Body of pancreas (tissue), 4 donors: ENCODE measurements at regions not wholly inside any gene's neighbourhood (a gene's known extent, or its start where the extent isn't known, plus 50 kb on each side); places are given as distances from the start of the nearest gene placed in this dataset.
"Not testable (repeated sequence)": the region's sequence is repeated elsewhere in the genome, so short reads cannot be mapped to it uniquely, and the experiment has no call there.

Experiments used
- ATAC-seq: fragments of 150-250 bp; one replicate; pipeline ENCODE4 v1.9.1; 2016
- DNase-seq, 4 donors: peaks; one replicate each; pipeline ENCODE4 v3.0.0-alpha.2; 2019
- H3K27ac ChIP-seq, 4 donors: fragments of 200-600 bp; sonication (generic); 1 replicate in 3 of 4; 2 replicates in 1 of 4; pipeline versions ENCODE4 v1.5.1 to v1.6.1; 2016 to 2019; ENCODE audit warnings: mild to moderate bottlenecking in 1 of 4, mixed read lengths in 1 of 4, moderate library complexity in 1 of 4
- H3K27me3 ChIP-seq, 2 donors: fragments of 200-600 bp; sonication (generic); one replicate each; pipeline ENCODE4 v1.6.0; 2016; ENCODE audit warnings: mild to moderate bottlenecking in 1 of 2
- H3K36me3 ChIP-seq, 2 donors: fragments of 200-600 bp; sonication (generic); replicated peaks in 1 of 2; 2 replicates each; pipeline ENCODE4 v1.5.1; 2016; ENCODE audit warnings: low read depth in 2 of 2; ENCODE audit not compliant: insufficient read depth in 1 of 2
- H3K4me1 ChIP-seq: fragments of 200-600 bp; sonication (generic); one replicate; pipeline ENCODE4 v1.6.0; 2016
- H3K4me3 ChIP-seq, 2 donors: fragments of 200-600 bp; sonication (generic); 1 replicate in 1 of 2; 2 replicates in 1 of 2; pipeline ENCODE4 v1.5.1; 2016 to 2019
- H3K9me3 ChIP-seq, 3 donors: fragments of 200-600 bp; sonication (generic); 1 replicate in 2 of 3; 2 replicates in 1 of 3; pipeline ENCODE4 v1.5.1; 2016
- POLR2A ChIP-seq, 3 donors: fragments of 450-650 bp; IDR thresholded peaks; one replicate each; pipeline ENCODE4 v1.6.1; 2016; ENCODE audit warnings: antibody characterized with exemption in 3 of 3, mild to moderate bottlenecking in 2 of 3
- WGBS, 2 donors: methylation state at CpG; one replicate each; pipeline ENCODE4 v1.1.5; 2017; 5-methylcytosine and 5-hydroxymethylcytosine counted together
- intact Hi-C: fragments of 100-400 bp; cut with DNase I; formaldehyde crosslinking; loops from one replicate; pipeline ENCODE4 v1.15.1; 2023
- TF ChIP-seq, protein P1 (sequence below), 7 experiments: fragments of 450-650 bp in 4 of 7; fragments of 200-600 bp in 3 of 7; sonication (generic) in 3 of 7; IDR thresholded peaks; one replicate each; pipeline ENCODE4 v1.5.1; 2016 to 2019; ENCODE audit warnings: antibody characterized with exemption in 7 of 7

GRCh38 chr3:61371123-61371522, 119.9 kb upstream of the FHIT start:
- H3K27ac ChIP-seq: no peak overlapping the region
- ATAC-seq (no peak), DNase-seq (peak in 3 of 4 donors; percentile 4 to 15 (median 14))
- no peaks in the 10 kb centered on the region for H3K9me3 ChIP-seq
- TF ChIP-seq, protein P1, sequence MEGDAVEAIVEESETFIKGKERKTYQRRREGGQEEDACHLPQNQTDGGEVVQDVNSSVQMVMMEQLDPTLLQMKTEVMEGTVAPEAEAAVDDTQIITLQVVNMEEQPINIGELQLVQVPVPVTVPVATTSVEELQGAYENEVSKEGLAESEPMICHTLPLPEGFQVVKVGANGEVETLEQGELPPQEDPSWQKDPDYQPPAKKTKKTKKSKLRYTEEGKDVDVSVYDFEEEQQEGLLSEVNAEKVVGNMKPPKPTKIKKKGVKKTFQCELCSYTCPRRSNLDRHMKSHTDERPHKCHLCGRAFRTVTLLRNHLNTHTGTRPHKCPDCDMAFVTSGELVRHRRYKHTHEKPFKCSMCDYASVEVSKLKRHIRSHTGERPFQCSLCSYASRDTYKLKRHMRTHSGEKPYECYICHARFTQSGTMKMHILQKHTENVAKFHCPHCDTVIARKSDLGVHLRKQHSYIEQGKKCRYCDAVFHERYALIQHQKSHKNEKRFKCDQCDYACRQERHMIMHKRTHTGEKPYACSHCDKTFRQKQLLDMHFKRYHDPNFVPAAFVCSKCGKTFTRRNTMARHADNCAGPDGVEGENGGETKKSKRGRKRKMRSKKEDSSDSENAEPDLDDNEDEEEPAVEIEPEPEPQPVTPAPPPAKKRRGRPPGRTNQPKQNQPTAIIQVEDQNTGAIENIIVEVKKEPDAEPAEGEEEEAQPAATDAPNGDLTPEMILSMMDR (IDR thresholded peaks at IDR 0.05): peak; percentile 14 to 51 (median 42)
- TF ChIP-seq POLR2A (IDR thresholded peaks at IDR 0.05): no peak
- intact Hi-C loops: no loop called here
- no peak overlapping the region for H3K4me3 ChIP-seq
- no peaks in the 10 kb centered on the region for H3K36me3 ChIP-seq
- WGBS, 2 donors: 85 to 89% methylated on average over 1 of the region's 1 CpG
- no peaks in the 10 kb centered on the region for H3K27me3 ChIP-seq
- no peaks in the 10 kb centered on the region for H3K4me1 ChIP-seq

DNA sequence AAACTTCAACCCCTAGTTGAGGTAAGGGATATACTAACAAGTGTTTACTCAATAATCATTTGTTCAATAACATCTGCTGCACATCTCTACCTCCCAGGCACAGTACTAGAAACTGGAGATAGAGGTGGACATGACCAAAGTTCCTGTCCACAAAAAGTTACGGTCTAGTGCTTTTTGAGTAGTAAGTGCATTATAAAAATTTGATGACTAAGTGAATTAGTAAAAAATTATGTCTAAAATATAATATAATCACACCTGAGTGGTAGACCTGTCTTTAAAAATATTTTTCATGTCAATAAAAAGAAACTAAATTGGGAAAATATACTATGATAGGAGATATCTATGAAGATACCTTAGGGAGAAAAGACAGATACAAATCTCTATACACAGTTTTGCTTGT, 121.5 kb upstream of the FHIT start:
- Histone ChIP-seq H3K9me3 (no peaks in the 10 kb centered on the region), H3K4me1 (no peaks in the 10 kb centered on the region), H3K27ac (no peak overlapping the region), H3K27me3 (no peaks in the 10 kb centered on the region), H3K4me3 (no peak overlapping the region), H3K36me3 (no peaks in the 10 kb centered on the region)
- no peak for DNase-seq
- 76 to 97% methylated on average over 1 of the region's 1 CpG for WGBS, 2 donors
- intact Hi-C loops: no loop called here
- TF ChIP-seq POLR2A (IDR thresholded peaks at IDR 0.05): no peak
- TF ChIP-seq, protein P1 (IDR thresholded peaks at IDR 0.05): no peak
- no peak for ATAC-seq

- Histone ChIP-seq H3K27me3 (no peaks in the 10 kb centered on the region), H3K9me3 (no peaks in the 10 kb centered on the region), H3K4me1 (no peaks in the 10 kb centered on the region), H3K27ac (no peak overlapping the region), H3K4me3 (no peak overlapping the region), H3K36me3 (no peaks in the 10 kb centered on the region)
- ATAC-seq (no peak), DNase-seq (no peak)
- WGBS, 2 donors: 77 to 88% methylated on average over 1 of the region's 1 CpG
- TF ChIP-seq, protein P1 (IDR thresholded peaks at IDR 0.05): no peak
- no peak for TF ChIP-seq POLR2A (IDR thresholded peaks at IDR 0.05)
- intact Hi-C loops: no loop called here
Observed at GRCh38 chr3:61378311-61378710, 127.1 kb upstream of the FHIT start.

GRCh38 chr3:61381745-61382392, 130.6 kb upstream of the FHIT start:
- TF ChIP-seq, protein P1 (IDR thresholded peaks at IDR 0.05): peak; percentile 39 to 73 (median 63)
- TF ChIP-seq POLR2A (IDR thresholded peaks at IDR 0.05): no peak
- H3K27me3 ChIP-seq: no peaks in the 10 kb centered on the region
- no peaks in the 10 kb centered on the region for H3K4me1 ChIP-seq
- H3K36me3 ChIP-seq: no peaks in the 10 kb centered on the region
- H3K4me3 ChIP-seq: no peak overlapping the region
- peak in 1 of 4 donors; percentile 23 for DNase-seq
- no peak for ATAC-seq
- no peak overlapping the region for H3K27ac ChIP-seq
- no peaks in the 10 kb centered on the region for H3K9me3 ChIP-seq
- 50% methylated on average over 7 of the region's 7 CpGs for WGBS, 2 donors
- intact Hi-C loops: no loop called here

DNA sequence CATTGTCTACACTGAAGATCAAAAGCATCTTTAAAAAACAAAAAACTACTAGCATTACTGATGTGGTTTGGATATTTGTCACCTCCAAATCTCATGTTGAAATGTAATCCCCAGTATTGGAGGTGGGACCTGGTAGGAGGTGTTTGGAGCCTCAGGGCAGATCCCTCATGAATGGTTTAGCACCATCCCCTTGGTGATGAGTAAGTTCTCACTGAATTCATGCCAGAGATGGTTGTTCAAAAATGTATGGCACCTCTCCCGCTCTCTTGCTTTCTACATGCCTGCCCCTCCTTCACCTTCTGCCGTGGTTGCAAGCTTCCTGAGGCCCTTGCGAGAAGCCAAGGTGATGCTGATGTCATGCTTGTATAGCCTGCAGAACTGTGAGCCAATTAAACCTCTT, 136.6 kb upstream of the FHIT start:
- Histone ChIP-seq H3K9me3 (no peaks in the 10 kb centered on the region), H3K27me3 (no peaks in the 10 kb centered on the region), H3K27ac (no peak overlapping the region), H3K4me3 (no peak overlapping the region), H3K4me1 (no peaks in the 10 kb centered on the region), H3K36me3 (no peaks in the 10 kb centered on the region)
- no peak for ATAC-seq
- no peak for DNase-seq
- no peak for TF ChIP-seq POLR2A (IDR thresholded peaks at IDR 0.05)
- TF ChIP-seq, protein P1 (IDR thresholded peaks at IDR 0.05): no peak
- 84 to 88% methylated on average over 3 of the region's 3 CpGs for WGBS, 2 donors
- intact Hi-C loops: no loop called here

- ATAC-seq, H3K4me3 ChIP-seq, H3K36me3 ChIP-seq, intact Hi-C loops, DNase-seq, H3K27ac ChIP-seq, H3K4me1 ChIP-seq, H3K27me3 ChIP-seq, H3K9me3 ChIP-seq: not testable (repeated sequence)
- WGBS, 2 donors: 80 to 95% methylated on average over 1 to 18 of the region's 23 CpGs
Observed at GRCh38 chr3:61393480-61393947, 142.3 kb upstream of the FHIT start.
